ENCODE measurements at regions not wholly inside any gene's neighbourhood (a gene's known extent, or its start where the extent isn't known, plus 50 kb on each side); places are given as distances from the start of the nearest gene placed in this dataset.
"Not testable (repeated sequence)": the region's sequence is repeated elsewhere in the genome, so short reads cannot be mapped to it uniquely, and the experiment has no call there.

DNA sequence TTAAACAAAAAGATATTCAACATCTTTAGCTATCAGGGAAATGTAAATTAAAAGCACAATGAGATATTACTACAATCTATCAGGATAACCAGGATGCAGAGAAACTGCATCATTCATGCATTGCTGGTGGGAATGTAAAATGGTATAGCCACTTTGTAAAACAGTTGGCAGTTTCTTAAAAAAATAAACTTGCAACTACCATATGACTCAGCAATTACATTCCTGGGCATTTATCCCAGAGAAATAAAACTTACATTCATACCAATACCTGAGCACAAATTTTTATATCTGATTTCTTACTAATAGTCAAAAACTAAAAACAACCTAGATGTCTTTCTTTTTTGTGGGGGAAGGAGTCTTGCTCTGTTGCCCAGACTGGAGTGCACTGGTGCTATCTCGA lies 190.3 kb upstream of the TAB2 start:
- DNase-seq (ENCODE audit: low read depth in 2 of 2) = no peak

DNA sequence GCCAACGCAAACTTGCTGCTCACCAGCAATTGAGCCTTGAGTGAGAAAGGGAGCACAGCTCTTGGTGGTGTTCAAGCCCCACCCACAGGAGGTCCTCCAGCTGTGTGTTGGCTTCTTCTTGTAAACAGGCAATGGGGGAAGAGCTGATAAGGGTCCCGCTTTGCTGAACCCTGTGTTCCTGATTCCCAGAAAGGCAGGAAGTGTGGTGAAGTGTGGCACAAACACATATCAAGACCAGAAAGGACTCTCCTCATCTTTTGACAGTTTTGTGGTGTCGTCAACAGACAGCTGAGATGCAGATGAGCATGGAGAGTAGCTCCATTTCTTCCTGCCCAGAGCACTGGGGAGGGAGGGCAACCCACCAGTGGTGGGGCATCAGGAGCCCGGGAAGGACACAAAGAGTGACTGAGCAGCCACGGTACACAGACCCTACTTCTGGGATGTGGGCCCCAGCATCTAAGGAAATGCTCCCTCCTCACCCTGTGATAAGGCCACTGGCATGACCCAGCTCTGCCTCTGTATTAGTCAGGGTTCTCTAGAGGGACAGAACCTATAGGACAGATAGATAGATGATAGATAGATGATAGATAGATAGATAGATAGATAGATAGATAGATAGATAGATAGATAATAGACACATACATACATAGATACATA lies 188.9 kb upstream of the TAB2 start:
- DNase-seq (ENCODE audit: low read depth in 2 of 2) = no peak

DNA sequence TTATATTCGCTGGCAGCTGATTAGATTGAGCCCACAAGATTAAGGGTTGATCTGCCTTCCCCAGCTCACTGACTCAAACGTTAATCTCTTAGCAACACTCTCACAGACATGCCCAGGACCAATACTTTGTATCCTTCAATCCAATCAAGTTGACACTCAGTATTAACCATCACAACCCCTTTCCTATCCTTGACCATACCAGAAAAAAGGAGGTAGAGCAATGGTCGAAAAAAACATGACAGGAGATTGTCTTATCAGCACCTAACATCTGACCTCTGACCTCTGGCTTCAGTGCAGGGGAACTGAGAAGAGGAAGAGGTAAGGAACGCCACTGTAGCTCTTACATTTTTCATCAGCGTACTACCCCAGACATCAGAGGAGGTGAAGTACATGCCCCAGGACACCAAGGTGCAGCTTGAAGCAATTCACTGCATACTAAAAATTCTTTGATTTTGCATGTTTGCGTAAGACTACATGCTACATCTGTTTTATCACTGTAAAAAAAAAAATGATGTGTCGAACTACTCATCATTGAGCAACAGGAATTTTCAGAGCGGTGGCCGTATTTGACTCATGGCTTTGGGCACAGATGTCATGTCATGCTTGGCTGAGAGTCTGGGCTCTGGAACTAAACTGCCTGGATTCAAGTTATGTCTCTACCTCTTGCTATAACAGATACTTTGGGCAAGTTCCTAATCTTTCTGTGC lies 188.0 kb upstream of the TAB2 start:
- no peak for DNase-seq (ENCODE audit: low read depth in 2 of 2)

DNA sequence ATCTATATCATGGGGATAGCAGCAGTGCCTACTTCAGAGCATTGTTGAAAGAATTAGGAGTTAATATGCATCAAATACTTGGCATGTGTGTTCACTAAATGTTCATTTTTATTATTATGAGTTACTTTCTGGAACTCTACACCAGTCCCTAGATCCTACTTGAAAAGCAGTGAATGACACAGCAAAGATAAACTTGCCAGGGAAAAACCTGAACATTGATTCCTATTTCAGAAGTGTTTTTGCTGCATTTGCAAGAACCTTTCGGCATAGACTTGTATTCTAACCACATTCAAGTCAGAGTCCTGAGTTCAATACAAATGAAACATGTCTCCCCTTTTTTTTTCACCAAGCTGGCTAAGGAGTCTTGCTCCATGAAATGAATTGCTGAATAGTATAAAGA lies 187.4 kb upstream of the TAB2 start:
- no peak for DNase-seq (ENCODE audit: low read depth in 2 of 2)

DNA sequence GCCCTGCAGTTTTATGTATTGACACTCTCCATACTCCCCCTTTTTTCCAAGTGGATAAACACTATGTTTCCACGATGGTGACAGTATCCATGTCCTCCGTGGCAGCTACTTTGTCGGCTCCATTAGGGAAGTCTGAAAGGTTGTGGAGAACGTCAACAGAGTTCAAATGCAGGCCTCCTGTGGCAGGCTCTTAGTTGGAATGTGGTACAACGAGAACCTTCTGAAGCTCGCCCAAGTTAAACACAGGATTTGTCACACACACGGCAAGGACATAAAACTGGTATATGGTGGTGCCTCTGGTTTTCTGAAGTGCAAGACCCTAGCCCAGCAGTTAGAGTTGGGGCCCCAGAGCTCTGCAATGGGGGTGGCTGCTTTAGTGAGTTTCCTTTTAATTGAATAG lies 187.0 kb upstream of the TAB2 start:
- no peak for DNase-seq (ENCODE audit: low read depth in 2 of 2)

DNA sequence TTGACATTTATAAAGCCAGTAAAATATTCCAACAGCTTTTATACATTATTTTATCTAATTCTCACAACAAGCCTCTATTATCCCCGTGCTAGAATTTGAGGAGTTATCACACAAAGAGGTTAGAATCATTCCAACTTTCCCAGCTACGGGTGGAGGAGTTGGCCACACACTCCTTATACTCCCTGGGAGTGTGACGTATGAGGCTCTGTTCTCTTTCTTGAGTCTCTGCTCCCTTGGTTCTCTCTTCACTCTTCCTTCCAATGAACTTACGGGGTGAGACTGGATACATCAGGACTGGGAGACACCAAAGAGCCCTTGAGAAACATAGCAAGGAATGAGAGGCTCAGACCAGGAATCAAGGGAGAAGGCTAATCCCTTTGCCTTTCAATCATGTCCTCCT lies 185.6 kb upstream of the TAB2 start:
- DNase-seq (ENCODE audit: low read depth in 2 of 2) = no peak

DNA sequence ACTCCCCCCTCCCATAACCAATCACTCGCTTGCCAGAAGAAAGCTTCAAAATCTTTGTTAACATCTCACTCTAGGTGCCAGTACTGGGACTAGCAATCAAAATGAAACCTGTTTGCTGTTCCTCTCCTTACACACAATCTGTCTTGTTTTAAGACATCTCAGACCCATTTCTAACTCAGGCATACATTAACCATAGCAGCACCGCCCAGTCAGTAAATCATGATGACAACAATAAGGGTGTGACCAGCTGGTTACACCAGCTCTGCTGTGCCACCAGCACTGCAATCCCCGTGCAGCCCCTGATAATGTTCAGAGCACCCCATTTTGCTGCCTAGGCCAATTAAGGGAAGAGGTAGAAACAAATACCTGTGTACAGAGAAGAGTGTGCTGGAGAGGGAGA lies 185.2 kb upstream of the TAB2 start:
- DNase-seq (ENCODE audit: low read depth in 2 of 2) = no peak

DNA sequence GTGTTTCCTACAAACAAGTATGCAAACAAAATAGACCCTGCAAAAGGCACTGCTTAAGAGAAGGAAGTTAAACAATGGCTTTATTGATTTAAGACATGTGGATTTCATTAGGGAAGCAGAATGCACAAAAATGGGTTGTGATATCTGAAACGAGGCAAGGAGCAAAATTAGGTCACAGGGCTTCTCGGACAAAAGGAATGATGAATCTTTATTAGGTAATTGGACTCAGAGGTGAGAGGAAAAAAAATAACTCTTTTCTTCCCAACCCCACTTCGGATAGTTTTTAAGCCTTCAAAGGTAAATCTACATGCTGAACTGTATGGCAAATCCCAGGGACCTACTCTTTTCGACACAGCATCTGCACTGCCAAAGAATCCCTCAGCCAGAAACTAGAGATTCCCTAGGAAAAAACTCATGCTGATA lies 183.0 kb upstream of the TAB2 start:
- DNase-seq (ENCODE audit: low read depth in 2 of 2) = no peak

DNA sequence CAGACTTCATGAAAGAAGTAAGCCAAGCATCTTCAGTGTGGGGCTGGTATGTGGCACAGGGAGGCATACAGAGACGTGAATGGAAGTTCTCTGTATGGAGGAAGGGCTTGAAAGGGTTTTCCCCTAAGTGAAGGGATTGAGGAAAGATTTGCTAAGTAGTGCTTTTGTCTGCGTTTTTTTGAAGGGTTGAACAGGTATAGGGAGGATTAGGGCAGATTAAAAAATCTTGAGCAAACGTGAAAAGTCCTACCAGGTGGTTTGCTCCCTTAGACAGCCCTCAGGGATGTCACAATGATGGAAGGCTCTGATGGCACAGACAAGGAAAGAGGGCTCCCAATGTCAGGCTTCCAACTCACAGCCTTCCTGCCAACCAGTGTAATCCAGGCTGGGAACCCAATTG lies 181.7 kb upstream of the TAB2 start:
- DNase-seq (ENCODE audit: low read depth in 2 of 2) = no peak

DNA sequence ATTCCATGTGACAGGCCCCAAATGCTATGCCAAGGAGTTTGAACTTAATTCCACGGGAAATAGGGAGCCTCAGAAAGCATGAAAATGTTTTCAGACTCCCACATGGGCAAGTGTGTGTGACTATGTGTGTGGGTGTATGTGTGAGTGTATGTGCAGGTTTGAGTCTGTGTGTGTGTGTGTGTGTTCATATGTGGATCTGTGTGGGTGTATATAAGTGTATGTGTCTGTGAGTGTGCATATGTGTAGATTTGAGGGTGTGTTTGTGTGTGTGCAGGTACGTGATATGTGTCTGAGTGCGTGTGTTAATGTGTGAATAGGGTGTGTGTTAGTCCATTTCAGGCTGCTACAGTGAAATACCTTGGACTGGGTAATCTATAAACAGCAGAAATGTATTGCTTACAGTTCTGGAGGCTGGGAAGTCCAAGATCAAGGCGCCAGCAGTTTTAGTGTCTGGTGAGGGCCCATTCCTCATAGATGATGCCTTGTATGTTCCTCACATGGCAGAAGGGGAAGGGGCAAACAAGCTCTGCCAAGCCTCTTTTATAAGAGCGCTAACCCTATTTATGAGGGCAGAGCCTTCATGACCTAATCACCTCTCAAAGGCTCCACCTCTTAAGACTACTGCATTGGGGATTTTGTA lies 181.1 kb upstream of the TAB2 start:
- no peak for DNase-seq (ENCODE audit: low read depth in 2 of 2)

DNA sequence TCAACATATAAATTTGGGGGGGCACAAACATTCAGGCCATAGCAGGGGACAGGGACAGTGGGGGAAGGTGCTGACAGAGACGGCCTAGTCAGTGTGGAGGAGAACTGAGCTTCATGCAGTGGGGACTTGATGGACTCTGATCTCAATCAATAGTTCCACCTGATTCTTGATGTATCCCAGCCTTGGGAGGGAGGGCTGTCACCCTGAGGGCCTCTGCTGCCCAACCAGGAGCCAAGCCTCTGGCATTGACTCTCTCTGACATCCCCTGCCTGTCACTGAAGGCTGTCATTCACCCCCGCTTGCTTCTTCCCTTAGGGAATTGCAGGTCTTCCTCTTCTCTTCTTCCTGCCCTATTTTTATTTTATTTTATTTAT lies 180.6 kb upstream of the TAB2 start:
- DNase-seq (ENCODE audit: low read depth in 2 of 2) = no peak

DNA sequence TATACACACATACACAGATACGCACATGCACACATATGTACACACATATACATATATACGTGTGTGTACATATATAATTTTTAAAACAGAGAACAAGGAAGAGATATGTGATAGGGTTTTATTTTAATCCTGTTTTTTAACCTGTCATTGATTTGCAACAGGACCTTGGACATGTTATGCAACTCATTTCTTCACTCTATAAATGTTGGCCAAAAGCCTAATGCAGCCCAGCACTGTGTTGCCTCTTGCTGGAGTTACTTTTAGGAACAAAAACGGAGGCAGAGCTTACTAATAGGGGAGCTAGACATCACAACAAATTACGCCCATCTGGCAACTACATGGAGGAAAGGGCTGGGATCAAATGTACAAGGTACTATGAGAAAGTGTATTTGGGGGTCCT lies 179.9 kb upstream of the TAB2 start:
- DNase-seq (ENCODE audit: low read depth in 2 of 2) = no peak

DNA sequence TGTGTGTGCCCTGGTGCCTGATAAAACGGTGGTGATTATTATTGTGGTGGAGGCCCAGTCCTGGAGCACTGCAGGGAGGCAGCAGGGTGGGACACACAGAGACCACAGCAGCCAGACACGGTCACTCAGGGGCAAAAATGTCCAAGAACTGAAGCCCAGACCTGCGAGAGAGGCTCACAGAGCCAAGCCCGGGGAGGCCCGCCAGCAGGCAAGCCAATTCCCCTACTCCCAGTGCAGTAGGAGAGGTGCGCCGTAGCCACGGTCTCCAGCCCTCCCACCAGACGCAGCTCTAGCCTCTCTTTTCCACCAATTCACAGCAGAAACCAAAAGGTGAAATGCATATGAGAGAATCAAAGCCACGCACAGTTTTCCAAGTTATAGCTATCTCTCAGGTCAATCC lies 179.4 kb upstream of the TAB2 start:
- DNase-seq (ENCODE audit: low read depth in 2 of 2) = no peak

DNA sequence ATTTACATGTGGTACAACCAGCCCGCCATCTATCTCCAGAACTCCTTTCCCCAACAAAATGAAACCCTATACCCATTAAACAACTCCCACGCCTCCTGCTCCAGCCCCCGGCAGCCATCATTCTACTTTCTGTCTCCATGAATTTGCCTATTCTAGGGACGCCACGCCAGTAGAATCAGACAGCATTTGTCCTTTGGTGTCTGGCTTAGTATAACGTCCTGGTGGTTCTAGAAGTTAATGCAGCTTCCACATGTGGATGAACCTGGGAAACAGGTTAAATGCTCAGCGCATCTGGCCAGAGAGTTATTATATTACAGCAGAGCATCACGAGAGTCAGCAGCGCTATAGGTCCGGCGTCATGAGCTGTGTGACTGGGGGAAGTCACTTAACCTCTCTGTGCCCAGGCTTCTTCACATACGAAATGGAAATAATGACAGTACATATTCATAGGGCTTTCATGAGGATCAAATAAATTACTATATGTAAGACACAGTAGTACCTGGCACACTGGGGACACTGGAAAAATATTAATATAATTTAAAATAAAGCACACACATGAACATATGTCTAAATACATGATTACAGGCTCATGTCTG lies 178.7 kb upstream of the TAB2 start:
- no peak for DNase-seq (ENCODE audit: low read depth in 2 of 2)

DNA sequence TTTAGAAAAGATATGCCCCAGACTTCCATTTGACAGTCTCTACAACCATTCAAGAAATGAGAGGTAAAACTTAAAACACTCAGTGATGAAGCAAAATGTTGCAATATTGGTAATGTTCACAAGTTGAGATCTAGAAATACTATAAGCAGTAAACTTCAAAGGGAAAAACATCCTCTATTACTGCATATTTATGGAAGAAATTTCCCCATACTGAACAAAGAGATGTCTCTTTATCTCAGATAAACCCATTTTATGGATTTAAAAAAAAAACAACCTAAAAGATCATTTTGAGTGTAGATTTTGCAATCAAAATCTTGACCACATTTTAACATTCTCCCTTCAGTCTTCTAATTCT lies 177.8 kb upstream of the TAB2 start:
- DNase-seq (ENCODE audit: low read depth in 2 of 2) = no peak

DNA sequence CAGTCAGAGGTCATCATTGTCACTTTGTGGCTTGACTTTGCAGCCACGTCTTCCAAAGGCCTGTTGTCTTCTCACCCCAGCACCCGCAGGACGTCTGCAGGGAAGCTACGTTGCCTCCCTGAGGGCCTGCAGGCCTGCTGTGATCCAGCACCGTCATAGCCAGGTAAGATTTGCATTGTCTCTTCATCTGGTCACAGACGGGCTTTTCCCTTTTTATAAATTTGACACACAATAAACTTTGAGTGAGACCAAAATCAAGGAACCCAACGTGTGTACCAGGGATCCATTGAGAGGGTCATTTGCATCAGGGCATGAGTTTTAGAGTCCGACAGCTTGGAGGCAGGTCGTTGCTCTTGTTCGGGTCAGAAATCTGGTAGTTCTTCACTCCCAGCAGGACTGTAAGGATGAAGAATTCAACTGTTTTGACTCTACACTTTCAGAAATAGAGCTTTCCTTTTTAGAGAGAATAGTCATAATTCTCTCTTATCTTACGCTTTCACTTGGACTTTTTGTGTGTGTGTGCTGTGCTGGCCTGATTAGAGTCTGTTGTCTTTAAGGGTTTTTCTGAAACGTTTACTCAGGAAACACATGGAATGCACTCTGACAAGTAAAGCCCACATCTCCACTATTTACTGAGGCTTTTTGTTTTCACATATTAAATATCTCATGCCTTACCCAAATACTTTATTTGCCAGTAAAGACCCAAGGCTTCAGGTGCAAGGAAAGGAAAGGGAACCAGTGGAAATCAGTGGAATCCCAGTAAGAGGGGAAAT lies 177.2 kb upstream of the TAB2 start:
- peak in 1 of 2 donors; percentile 6 for DNase-seq (ENCODE audit: low read depth in 2 of 2)

DNA sequence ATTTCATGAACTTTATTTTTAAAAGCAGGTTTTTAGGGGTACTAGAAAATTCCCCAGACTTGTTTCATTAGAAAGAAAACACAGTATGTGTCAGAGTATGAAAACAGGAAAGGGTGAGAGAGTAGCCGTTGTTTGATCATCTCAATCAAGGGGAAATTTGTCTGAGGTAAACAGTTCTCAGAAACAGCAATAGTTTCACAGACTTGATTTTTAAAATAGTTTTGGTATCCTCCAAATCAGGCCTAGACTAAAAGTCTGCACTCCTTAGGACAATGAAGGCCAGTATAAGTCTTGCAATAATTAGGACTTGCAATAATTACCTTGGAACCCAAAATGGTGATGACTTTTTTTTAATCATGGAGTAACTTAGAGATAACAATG lies 176.6 kb upstream of the TAB2 start:
- DNase-seq (ENCODE audit: low read depth in 2 of 2) = no peak

DNA sequence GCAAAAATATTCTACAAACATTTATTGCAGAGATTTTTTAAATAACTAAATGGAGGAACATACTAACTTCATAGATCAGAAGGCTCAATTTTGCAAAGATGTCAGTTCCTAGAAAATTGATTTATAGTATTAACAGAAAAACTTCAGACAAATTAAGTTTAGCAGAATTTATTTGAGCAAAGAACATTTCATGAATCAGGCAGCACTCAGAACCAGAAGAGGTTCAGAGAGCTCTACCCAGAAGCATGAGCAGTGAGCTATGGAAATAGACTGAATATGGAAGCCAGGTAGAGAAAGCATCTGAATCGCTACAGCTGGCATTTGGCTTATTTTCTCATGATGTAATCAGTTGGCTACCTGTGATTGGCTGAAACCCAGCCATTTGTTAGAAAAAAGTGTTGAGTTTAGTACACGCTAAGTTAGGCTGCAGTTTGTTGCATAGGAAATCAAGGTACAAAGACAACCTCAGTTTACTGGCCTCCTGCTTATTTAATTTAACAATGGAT lies 174.5 kb upstream of the TAB2 start:
- no peak for DNase-seq (ENCODE audit: low read depth in 2 of 2)

DNA sequence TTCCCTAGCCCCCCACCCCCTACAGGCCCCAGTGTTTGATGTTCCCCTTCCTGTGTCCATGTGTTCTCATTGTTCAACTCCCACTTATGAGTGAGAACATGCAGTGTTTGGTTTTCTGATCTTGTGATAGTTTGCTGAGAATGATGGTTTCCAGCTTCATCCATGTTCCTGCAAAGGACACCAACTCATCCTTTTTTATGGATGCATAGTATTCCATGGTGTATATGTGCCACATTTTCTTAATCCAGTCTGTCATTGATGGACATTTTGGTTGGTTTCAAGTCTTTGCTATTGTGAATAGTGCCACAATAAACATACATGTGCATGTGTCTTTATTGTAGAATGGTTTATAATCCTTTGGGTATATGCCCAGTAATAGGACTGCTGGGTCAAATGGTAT lies 171.7 kb upstream of the TAB2 start:
- DNase-seq (ENCODE audit: low read depth in 2 of 2) = not testable (repeated sequence)

DNA sequence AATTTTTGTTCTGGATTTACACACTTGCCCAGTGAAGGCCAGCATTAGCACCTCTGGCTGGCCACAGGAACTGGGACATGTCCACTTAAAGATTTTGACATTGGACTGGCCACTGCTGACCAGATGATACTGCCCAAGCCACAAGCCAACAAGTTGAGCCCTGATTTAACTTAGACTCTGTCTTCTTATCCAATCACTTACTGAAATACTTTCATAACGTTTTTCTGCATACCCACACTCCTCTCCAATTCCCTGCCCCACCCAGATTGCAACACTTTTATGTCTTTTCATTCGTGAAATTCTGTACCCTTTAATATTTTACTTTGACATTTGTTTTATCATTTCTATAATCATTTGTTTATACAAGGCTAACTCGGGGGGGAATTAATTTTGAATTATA lies 170.3 kb upstream of the TAB2 start:
- DNase-seq (ENCODE audit: low read depth in 2 of 2) = no peak

DNA sequence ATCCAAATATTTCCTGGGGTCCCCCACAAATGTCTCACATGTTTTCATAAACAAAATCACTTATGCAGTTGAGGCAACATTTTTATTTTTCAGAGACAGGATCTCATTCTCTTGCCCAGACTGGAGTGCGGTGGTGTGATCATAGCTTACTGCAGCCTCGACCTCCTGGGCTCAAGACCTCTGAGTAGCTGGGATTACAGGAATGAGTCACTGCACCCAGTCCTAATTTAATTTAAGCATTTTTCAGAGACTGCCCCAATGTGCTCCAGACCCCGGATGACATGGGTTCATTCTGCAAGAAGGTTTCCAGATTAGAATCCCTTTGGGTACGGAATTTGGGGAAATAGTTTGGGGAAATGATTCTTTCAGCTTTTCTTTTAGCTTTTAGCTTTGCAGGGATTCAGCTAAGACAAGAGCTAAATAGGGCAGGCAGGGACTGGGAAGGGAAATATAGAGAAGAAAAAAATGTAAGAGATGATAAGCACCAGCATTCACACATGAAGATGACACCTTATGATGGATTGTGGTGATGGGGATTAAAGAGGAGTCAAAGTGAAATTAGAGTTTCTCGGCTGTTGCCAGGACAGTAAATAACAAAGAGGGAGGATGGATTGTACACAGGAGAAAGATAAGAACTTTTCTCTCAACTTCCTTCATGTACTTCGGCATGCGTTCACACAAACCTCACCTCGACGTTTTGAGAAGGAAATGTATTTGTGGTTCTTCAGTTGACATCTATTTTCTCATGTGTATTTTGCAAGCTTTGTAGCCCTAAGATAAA lies 169.4 kb upstream of the TAB2 start:
- no peak for DNase-seq (ENCODE audit: low read depth in 2 of 2)

Measured in stimulated activated CD8-positive, alpha-beta memory T cell treated with anti-CD3 and anti-CD28 coated beads, Interleukin-7, amount 100 ng/mL, for 4 hours (primary cell).